ENCODE measurements at regions not wholly inside any gene's neighbourhood (a gene's known extent, or its start where the extent isn't known, plus 50 kb on each side); places are given as distances from the start of the nearest gene placed in this dataset.

- no peak for DNase-seq (ENCODE audit: low read depth)
Observed at GRCh38 chr2:166560022-166560421, 66.0 kb upstream of the SCN7A start.

GRCh38 chr2:166550923-166551322 lies 56.9 kb upstream of the SCN7A start:
- no peak for DNase-seq (ENCODE audit: low read depth)

- DNase-seq (ENCODE audit: low read depth), result no peak
Observed at GRCh38 chr2:166545473-166545872, 51.4 kb upstream of the SCN7A start.
